HUES6 (cell line): ENCODE measurements at regions not wholly inside any gene's neighbourhood (a gene's known extent, or its start where the extent isn't known, plus 50 kb on each side); places are given as distances from the start of the nearest gene placed in this dataset.
"Not testable (repeated sequence)": the region's sequence is repeated elsewhere in the genome, so short reads cannot be mapped to it uniquely, and the experiment has no call there.

ENCODE experiments used
- H3K27ac ChIP-seq: 2 replicates; pipeline ENCODE4 v1.7.0; 2013; ENCODE audit warnings: low read depth, mild to moderate bottlenecking, low read length, inconsistent platforms
- H3K27me3 ChIP-seq: 2 replicates; pipeline ENCODE4 v1.6.1; 2013; ENCODE audit warnings: low read length; ENCODE audit not compliant: control insufficient read depth, insufficient read depth
- H3K36me3 ChIP-seq: 2 replicates; pipeline ENCODE4 v1.6.1; 2013; ENCODE audit warnings: low read length; ENCODE audit not compliant: control insufficient read depth, insufficient read depth
- H3K4me1 ChIP-seq: 2 replicates; pipeline ENCODE4 v1.6.1; 2013; ENCODE audit warnings: low read length; ENCODE audit not compliant: control insufficient read depth, insufficient read depth
- H3K4me3 ChIP-seq: 2 replicates; pipeline ENCODE4 v1.5.1; 2013; ENCODE audit warnings: low read depth, low read length
- H3K9ac ChIP-seq: one replicate; pipeline ENCODE4 v1.6.1; 2013; ENCODE audit warnings: mild to moderate bottlenecking, low read length
- H3K9me3 ChIP-seq: 2 replicates; pipeline ENCODE4 v1.6.1; 2013; ENCODE audit warnings: low read depth, low read length; ENCODE audit not compliant: control insufficient read depth, insufficient read depth

DNA sequence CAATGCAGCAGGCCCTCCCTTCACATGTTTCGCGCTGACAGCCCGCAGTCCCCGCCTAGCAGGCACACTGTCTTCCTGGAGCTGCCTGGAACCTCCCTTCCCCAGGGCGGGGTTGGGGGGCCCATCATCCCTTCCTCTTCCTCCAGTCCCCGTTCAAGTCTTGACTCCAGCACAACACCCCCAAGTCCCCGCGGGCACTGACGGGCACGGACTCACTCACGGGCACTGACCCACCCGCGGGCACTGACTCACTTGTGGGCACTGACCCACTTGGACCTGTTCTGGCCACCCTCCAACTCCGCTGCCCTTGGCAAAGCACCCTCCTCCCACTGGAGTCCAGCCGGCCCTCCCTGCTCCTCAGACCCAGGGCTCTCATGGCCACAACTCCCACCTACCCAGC, 5376.7 kb upstream of the TPTE start:
- not testable (repeated sequence) for H3K36me3 ChIP-seq, H3K4me1 ChIP-seq, H3K9me3 ChIP-seq, H3K27ac ChIP-seq, H3K27me3 ChIP-seq, H3K4me3 ChIP-seq, H3K9ac ChIP-seq

DNA sequence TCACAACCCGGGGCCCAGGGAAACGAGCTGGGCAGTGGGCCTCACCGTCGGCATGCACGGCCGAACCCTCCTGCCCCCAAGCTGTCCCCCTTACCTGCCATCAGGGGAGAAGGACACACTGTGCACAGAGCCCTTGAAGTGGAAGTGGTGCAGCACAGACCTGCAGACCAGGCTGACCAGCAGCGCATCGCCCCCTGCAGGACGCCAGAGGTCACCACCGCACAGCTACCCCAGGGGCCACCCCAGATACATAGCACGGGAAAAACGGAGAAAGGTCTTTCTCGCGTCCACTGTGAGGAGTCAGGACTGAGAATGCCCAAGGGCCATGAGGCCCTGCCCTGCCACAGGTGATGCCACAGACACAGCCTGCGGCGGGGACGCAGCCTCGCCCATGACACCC, 5373.7 kb upstream of the TPTE start:
- H3K27me3 ChIP-seq, H3K36me3 ChIP-seq, H3K4me1 ChIP-seq, H3K9ac ChIP-seq, H3K27ac ChIP-seq, H3K4me3 ChIP-seq, H3K9me3 ChIP-seq: not testable (repeated sequence)

DNA sequence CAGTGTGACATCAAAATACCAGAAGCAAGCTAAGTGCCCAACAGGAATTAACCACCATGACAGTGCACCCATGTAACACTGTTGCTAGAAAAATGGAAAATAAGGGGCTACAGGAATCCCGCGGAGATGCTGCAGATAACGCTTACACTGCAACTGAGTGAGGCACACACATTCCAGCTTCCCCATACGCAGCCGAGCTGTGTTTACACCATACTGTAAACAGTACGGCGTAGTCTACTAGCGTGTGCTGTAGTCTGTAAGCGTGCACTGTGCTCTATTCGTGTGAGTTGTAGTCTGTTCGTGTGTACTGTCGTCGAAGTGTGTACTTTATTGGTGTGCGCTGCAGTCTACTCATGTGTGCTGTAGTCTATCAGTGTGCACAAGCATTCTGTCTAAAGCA, 5372.2 kb upstream of the TPTE start:
- H3K9me3 ChIP-seq: not testable (repeated sequence)

DNA sequence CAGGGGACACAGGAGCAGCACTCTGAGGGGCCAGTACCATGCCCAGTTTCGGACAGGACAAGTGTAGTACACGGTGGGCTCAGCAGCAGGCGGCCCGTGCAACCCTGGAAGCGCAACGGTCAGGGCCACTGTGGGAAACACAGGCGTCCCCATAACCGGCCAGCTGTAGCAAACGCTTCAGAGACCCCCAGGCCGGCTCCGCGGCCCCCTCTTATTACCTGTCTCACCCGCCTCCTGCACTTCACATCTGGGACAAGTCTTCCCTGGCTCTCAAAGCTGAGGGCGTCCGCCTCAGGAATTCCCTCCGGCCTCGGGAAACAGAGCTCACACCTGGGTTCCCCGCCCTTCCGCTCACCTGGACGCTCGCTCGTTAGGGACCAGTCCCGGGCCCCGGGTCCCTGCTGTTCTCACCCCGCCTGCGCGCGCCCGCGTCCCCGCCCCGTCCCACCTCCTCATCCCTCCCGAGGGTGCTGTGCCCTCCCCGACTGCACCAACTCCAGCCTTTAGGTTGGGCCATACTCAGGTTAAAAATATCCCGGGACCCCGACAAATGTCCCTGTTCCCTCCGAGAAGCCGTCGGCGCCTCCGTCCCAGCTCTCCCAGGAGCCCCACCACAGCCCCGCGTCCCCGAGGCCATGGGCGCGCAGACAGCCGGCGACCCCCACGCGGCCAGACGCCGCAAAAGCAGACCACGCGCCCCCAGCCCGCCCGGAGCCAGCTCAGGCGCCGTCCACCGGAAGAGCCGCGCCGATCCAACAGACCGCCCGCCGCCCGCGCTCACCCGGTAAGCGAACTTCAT, 5367.3 kb upstream of the TPTE start:
- H3K9ac ChIP-seq, H3K9me3 ChIP-seq, H3K27ac ChIP-seq, H3K36me3 ChIP-seq, H3K4me1 ChIP-seq, H3K27me3 ChIP-seq: not testable (repeated sequence)
- H3K4me3 ChIP-seq: peak overlapping the region; percentile 50

More for the DNA sequence above, 5372.2 kb upstream of the TPTE start:
- not testable (repeated sequence) for H3K27me3 ChIP-seq, H3K27ac ChIP-seq, H3K9ac ChIP-seq, H3K4me3 ChIP-seq, H3K4me1 ChIP-seq, H3K36me3 ChIP-seq

DNA sequence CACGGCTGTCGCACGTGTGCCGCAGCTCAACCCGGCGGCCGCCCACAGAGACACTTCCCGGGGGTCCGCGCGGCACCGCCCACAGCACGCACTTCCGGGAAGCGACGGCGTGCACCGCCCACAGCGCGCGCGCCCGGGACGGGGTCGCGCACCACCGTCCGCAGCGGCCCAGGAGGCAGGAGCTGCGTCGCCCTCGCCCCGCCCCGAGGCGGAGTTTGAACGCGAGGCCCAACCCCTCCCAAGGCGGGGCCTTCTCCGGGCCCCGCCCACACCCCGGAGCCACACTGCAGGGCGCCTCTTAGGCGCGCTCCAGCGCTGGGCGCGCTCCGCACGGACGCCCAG, 5366.8 kb upstream of the TPTE start:
- not testable (repeated sequence) for H3K36me3 ChIP-seq, H3K27me3 ChIP-seq, H3K4me3 ChIP-seq, H3K4me1 ChIP-seq, H3K27ac ChIP-seq, H3K9me3 ChIP-seq, H3K9ac ChIP-seq

DNA sequence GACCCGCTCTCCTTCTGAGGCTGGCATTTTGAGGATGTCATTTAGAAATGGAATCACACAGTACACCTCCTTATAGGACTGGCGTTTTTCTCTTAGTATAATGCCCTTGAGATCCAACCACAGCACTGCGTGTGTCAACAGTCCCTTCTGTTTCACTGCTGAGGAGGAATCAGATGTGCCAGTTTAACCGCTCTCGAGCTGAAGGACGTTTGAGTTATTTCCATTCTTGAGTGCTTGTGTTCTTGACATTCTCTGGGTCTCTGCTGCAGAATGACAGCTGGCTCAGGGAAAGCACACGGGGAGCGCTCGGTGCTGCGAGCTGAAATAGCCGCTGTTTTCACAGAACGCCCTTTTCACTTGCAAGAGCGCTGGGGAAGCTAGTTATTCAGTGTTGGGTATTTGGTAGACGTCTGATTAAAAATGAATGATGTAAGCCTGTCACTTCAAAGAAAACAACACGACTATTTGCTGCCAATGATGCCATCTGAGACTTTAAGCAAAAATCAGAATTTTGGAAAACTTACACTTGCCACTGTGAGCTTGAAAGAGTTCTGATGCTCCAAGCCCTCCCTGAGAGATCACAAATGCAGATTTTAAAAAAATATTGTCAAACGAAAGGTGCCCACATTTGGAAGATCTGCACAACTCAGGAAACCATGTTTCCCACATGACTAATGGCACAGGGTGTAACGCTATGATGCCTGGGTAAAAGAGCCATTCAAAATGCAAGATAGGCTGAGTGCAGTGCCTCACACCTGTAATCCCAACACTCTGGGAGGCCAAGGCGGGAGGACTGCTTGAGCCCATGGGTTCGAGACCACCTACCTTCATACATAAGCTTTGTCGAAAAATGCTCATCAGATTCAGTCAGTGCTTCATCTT, 5358.4 kb upstream of the TPTE start:
- not testable (repeated sequence) for H3K36me3 ChIP-seq, H3K9ac ChIP-seq

DNA sequence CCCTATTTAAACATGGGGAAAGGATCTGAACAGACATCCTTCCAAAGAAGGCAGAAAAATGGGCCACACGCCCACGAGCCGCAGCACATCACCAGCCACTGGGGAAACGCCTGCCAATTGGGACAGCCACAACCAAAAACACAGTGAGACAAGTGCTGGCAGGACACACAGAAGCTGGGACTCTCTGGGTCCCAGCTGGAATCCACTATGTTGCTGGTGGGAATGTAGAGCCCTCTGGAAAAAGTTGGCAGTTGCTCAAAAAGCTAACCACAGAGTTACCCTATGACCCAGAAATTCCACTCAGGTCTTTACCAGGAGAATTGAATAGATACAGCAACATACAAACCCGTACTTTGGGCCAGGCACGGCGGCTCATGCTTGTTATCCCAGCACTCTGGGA, 5355.6 kb upstream of the TPTE start:
- H3K4me1 ChIP-seq, H3K27me3 ChIP-seq, H3K27ac ChIP-seq, H3K9ac ChIP-seq, H3K9me3 ChIP-seq, H3K4me3 ChIP-seq, H3K36me3 ChIP-seq: not testable (repeated sequence)

More for the DNA sequence above, 5358.4 kb upstream of the TPTE start:
- not testable (repeated sequence) for H3K4me3 ChIP-seq, H3K27me3 ChIP-seq, H3K4me1 ChIP-seq, H3K27ac ChIP-seq, H3K9me3 ChIP-seq
